Right ventricle myocardium inferior (tissue), 1 donor: ENCODE measurements at regions not wholly inside any gene's neighbourhood (a gene's known extent, or its start where the extent isn't known, plus 50 kb on each side); places are given as distances from the start of the nearest gene placed in this dataset.

ENCODE experiments used
- ATAC-seq: fragments of 200-7000 bp; cut with Tn5 transposase; one replicate; pipeline ENCODE4 v1.9.1; 2020; ENCODE audit warnings: mild to moderate bottlenecking, moderate library complexity
- DNase-seq: peaks from one replicate; pipeline ENCODE4 v3.0.0; 2021; ENCODE audit errors: missing footprints
- intact Hi-C: fragments of 100-400 bp; cut with DNase I; formaldehyde crosslinking; loops from one replicate; pipeline ENCODE4 v1.11.0; 2022
- donor health status: DM: no; HTN: yes; CAD: no; lungs with severe emphysema.

DNA sequence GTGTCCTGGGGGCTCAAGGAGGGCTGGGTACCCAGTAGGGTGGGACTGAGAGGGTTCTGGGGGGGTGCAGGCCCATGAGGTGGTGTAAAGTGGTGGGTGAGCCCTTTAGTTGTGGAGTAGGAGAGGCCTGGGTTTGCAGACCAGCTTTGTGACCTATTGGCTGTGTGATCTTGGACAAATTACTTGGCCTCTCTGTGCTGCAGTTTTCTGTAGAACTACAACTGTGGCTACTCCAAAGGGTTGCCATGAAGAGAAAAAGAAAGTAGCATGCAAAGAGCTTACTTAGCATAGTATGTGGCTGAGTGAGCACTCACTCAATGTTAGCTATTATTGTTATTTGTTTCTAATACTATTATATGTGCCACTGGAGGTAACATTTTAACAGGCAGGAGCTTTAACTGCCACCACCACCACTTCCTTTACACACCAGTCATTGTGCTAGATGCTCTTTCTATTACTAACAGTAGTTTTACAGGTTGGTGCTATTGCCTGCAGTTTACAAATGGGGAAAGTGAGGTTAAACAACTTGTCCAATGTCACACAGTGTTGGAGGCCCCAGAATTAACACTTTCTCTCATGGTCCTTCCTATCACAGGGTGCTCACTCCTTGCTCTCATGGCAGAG, 286.8 kb downstream of the DHX35 start:
- DNase-seq, result no peak
- intact Hi-C loops, result no loop called here
- no peak for ATAC-seq

DNA sequence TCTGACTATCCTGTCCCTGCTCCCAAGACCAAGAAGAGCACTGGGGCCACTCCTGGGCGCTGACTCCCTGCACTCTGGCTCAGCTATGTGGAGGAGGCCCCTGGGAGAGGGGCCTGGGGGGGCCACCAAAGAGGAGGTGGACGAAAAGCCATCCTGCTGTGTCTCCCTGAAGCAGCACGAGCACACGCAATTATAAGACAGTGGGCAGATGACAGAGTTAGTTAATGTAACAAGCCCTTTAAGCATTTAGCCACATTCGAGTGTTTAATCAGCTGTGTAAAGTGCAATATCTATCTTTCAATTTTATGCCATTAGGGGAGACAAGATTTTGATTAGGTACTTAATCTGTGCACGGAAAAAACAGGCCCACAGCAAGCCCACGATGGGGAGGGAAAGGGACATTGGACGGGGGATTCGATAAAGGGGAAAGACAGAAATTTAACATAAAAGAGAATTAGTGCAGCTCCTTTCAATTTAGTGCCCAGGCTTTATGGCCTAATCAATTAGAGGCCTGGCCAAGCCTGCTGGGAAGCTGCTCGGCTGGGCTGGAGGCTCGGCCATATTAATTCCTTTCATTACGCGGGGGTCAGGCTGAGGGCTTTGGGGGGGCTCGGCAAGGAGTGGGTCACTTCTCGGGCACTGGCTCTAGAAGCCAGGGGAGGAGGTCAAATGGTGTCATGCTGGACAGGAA, 286.2 kb downstream of the DHX35 start:
- no peak for ATAC-seq
- intact Hi-C loops, result no loop called here
- no peak for DNase-seq

DNA sequence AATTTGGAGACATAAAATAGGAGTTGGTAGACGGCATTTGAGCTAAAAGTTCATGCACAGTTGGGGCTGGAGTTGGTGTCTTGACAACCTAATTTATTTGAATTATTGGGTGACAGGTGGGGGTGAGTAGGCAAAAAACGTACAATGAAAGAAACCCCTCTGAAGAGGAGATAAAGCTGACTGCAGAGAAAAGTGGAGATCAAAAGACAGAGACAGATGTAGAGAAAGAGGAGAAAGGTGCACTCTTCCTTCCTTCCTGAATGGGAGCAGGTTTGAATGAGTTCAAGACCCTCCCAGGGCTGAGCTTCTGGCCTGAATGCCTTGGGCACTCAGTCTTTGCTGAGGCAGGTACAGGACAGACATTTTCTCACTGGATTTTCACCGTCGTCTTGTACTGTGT, 284.3 kb downstream of the DHX35 start:
- DNase-seq (no peak), ATAC-seq (no peak)
- intact Hi-C loops, result no loop called here

DNA sequence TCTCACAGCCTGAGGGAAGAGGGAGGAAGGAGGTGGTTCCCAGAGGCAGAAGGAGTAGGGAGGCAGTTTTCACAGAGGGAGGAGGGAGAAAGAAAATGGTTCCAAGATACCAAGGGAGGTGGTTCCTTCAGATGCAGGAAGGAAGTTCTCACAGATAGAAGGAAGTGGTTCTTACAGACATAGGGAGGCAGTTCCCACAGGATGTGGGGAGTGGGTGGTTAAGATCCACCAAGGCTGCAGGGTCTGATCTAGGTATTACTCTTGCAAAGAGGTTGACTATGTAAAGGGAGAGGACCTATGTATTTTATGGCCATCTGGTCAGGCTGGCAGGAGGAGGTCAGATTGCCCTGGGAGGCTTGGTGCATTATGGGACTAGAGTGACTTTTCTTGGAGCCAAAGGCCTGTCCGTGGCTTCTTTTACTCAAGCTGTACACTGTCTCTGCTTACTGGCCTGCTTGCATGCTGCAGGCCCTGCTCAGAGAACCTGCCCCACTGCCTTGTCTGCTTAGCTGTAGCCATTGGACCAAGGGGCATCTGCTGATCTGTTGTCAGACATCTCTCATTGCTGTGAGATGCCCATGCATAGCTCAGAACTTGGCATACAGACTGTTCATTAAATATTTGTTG, 283.7 kb downstream of the DHX35 start:
- no peak for DNase-seq
- intact Hi-C loops, result no loop called here
- ATAC-seq, result no peak

DNA sequence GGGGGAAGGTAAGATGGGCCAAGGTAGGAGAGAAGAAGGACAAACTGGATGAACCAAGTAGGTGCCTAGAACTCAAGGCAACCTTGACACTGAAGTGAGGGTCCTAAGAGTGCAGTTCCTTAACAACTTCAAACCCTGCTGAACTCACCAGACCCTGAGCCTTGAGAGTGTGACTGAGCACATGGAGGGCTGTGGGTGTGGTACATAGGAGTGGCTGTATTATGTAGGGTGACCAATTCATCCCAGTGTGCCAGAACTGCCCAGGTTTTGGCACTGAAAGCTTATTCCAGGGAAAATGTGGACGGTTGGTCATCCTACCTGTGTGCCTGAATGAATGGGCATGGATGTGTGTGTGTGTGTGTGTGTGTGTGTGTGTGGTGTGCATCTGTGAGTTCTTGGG, 281.8 kb downstream of the DHX35 start:
- ATAC-seq (no peak), DNase-seq (no peak)
- intact Hi-C loops, result no loop called here

DNA sequence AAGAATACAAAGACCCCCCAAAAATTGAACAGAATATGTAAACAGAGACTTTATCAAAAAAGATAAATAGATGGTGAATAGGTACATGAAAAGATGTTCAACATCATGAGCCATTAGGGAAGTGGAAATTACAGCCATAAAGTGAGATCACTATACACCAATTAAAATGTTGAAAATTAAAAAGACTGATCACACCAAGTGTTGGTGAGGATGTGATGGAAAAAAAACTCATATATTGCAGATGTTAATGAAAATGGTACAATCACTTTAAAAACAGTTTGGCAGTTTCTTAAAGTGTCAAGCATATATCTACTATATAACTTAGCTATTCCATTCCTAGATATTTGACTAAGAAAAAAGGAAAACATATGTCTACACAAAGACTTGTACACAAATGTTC, 280.5 kb downstream of the DHX35 start:
- ATAC-seq (no peak), DNase-seq (no peak)
- intact Hi-C loops, result no loop called here

DNA sequence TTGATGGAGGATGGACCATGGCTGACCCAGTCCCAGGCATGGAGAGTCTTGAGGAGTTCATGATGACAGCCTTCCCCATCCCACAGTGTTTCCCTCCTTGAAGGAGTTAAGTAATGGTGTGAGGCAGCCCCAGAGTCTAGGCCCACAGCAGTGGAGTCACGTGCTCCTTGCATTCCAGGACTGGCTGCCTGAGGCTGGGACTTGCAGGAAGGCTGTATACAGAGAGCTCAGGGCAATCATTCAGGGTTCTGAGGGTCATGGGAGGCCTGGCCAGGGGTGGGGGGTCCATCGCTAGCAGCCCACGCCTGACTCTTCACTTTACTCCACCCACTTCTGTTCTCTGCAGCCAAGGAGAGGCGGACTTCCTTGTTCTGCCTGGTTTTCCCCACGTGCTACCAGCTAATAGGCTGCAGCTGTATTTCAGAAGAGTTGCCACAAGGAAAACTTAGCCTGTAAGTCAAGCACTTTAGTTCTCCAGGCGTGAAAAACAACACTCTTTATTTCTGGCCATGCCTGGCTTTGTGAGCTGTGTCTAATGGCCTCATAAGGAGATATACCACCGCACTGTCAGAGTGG, 272.5 kb downstream of the DHX35 start:
- ATAC-seq (no peak), DNase-seq (no peak)
- intact Hi-C loops, result no loop called here

DNA sequence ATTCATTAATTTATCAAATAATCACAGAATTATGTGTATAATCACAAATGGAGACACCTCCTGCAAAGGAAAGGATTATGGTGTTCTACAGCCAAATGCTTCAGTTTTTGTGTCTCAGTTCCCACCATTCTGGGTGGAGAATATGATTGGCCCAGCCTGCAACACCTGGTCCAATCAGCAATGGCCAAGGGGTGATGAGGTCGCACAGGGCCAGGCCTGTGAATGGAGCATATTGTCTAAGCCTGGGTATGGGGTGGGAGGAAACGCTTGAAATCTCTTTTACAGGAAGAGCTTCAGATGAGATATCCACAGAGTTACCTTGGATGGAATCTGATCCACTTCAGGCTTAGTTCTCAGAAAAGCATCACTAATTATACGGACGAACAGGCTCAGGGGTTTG, 271.6 kb downstream of the DHX35 start:
- ATAC-seq (no peak), DNase-seq (no peak)
- intact Hi-C loops, result no loop called here

DNA sequence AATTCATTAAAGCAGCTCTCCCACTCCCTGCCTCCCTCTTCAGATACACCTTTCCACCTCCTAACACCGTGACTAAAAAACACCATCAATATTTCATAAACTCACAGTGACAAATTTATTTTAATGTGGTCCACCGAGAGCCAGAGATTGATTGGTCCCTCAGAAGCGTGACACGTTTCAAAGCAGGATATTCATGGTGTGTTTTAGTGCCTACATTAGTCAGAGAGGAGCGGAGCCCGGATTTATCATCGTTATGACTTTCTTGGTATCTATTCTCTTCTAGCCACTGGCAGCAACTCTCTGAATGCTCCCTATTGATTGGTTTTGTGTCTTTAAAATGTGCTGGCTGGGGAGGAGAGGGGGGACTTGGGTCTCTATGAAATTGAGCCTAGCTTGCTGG, 265.3 kb downstream of the DHX35 start:
- intact Hi-C loops, result no loop called here
- no peak for ATAC-seq

DNA sequence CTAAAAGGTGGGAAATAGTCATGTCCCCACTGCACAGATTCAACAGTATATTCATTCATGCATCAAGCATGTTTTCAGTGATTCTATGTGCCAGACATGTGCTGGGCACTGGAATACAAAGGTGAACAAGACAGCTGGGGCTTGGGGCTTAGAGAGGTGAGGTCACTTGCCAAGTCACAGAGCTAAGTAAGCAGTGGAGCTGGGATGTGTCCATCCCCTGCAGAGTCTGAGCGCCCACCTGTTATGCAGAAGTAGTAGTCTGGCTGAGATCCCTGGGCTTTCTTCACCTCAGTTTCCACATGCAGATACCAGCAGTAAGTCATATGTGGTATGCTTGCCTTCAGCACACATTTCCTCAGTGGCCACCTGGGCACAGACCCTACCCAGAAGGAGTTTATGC, 263.8 kb downstream of the DHX35 start:
- intact Hi-C loops, result no loop called here
- DNase-seq (no peak), ATAC-seq (no peak)

More for the DNA sequence above, 265.3 kb downstream of the DHX35 start:
- DNase-seq, result no peak

DNA sequence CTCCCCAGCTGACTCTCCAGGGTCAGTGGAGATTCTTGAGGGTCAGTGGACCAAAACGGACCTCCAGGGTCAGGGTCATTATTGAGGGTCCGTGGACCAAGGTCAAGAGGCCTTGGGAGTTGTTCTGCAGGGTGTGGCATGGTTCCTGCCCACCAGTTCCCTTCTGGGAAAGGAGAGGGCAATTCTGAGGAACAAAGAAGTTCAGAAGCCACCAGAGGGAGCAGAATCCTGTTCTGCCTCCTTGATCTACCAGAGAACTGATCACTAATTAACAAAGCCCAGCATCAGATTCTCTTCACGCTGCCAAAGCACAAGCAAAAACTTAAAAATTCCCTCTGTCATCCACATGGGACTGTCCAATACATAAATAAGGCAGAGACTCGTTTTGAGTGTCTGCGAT, 263.4 kb downstream of the DHX35 start:
- ATAC-seq (no peak), DNase-seq (no peak)
- intact Hi-C loops, result no loop called here

DNA sequence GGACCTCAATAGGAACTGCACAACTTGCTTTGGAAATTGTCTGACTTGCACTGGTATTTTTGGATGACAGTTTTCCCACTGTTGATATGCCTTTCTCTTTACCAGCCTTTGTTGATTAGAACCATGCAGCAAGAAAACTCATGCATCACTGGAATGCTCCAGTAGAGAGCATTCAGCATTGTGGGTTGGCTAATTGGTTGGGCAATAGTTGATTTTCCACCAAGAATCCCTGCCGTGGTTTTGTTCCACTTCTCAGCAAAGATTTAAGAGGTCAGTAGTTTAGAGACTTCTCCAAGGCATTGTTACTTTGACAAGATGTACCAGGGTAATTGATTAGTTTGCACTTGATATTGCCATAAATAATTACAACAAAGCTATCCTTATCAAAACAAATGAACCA, 260.0 kb downstream of the DHX35 start:
- intact Hi-C loops, result no loop called here
- ATAC-seq (no peak), DNase-seq (no peak)

DNA sequence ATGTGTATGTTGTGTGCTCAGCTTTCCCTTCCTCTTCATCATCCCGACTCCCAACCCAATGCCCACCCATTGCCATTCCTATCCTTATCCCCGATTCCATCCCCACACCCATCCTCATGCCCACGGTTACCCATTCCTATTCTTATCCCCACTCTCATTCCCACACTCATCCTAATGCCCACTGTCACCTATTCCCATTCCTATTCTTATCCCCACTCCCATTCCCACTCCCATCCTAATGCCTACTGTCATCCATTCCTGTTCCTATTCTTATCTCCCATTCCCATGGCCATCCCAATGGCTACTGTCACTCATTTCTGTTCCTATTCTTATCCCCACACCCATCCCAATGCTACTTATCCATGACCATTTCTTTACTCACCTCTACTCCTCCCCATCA, 254.1 kb downstream of the DHX35 start:
- no peak for ATAC-seq

DNA sequence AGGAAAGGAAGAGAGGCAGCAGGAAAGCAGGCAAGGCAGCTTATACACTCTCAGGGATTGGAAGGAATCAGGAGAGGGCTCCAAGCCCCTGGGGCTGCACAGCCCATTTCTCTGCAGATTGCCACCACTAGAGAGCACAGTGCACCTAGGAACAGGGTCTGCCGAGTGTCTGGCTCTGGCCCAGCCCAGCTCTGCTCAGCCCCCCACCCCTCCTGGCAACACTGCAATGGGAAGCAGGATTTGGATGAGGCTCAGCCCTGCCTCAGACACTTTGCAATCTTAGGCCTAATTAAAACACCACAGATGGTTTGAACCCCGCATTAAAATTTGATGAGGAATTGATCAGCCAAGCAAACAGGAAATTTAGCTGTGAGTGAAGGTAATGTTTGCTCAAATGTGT, 252.7 kb downstream of the DHX35 start:
- intact Hi-C loops, result no loop called here
- no peak for DNase-seq
- ATAC-seq, result no peak

More for the DNA sequence above, 254.1 kb downstream of the DHX35 start:
- no peak for DNase-seq
- intact Hi-C loops, result no loop called here

DNA sequence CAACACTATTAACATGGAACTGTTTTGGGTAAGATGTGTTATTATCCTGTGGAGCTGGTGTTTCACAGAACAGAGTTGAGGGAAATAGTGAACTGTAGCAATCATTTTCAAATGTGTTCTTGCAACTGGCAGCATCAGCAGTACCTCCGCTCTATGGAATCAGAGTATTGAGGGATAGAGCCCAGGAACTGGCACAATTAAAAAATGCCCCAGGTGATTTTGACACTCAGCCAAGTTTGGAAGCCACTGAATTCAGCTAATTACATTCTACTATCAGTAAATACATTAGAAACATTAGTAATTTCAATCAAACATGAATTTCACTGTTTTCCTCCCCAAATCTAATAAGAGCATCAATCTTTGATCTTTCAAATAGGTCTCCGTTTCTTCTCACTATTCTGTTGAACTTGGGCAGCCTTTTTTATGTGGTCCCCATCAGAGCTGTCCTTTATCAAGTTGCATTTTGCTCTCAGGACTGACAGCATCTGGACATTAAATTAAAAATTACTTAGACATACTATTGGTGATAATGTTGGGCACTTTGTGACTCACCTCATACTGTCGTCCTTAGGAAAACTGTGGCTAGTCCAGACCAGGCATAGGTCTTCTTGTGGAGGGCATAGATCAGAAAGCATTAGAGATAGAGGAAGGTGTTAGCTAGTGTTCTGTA, 251.5 kb downstream of the DHX35 start:
- ATAC-seq, result no peak
- DNase-seq, result no peak
- intact Hi-C loops, result no loop called here

DNA sequence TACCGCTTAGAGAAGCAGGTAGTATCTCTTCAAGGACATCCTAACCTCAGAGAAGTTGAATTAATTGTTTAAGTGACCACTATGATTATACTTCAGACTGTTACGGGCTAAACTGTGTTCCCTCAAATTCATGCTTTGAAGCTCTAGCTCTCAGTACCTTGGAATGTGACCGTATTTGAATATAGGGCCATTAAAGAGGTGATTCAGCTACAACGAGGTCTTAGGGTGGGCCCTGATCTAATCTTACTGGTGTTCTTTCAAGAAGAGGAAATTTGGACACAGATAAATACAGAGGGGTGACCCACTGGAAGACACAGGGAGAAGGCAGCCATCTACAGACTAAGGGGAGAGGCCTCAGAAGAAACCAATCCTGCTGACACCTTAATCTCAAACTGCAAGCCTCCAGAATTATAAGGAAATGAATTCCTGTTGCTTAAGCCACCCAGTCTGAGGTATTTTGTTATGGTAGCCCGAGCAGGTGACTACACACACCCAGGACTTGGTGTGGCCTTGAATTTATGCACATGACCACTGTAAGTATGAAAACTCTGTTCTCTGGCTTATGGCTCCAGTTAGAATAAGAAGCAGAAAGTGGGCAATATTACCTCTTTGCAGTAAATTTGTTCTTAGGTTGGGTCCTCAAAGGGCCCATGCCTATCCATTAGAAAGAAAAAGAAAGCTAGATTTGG, 249.1 kb downstream of the DHX35 start:
- no peak for ATAC-seq

DNA sequence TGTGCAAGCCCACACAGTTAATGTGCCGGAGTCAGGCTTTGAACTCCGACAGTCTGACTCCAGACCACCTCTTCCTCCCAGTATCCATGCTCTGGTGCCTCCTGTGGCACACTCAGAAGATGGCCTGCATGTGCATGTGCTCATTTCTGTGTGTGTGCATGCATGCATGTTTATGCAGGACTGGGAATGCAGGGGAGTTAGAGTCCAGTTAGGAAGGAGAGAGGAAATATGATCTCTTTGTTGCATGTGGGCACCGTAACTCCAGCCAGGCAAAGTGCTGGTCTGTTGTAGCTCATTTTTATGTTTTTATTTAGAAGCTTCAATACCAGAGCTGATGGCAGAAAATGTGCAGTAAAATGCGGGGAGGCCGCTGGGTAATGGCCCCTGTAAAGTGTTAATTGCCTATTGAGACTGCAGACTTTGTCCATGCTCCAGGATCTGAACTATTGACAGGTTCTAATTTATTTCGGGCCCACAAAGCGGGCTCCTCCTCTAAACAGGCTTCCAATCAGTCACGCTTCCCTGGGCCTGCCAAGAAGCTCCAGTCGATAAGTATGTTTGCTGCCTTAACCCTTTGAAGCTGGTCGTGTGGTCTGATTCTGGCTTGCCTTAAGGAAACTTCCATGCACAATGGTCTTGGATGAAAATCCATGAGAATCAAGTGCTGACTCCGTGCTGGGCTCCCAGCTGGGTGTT, 248.3 kb downstream of the DHX35 start:
- intact Hi-C loops, result no loop called here
- ATAC-seq (no peak), DNase-seq (no peak)

More for the DNA sequence above, 249.1 kb downstream of the DHX35 start:
- intact Hi-C loops, result no loop called here
- DNase-seq, result no peak

DNA sequence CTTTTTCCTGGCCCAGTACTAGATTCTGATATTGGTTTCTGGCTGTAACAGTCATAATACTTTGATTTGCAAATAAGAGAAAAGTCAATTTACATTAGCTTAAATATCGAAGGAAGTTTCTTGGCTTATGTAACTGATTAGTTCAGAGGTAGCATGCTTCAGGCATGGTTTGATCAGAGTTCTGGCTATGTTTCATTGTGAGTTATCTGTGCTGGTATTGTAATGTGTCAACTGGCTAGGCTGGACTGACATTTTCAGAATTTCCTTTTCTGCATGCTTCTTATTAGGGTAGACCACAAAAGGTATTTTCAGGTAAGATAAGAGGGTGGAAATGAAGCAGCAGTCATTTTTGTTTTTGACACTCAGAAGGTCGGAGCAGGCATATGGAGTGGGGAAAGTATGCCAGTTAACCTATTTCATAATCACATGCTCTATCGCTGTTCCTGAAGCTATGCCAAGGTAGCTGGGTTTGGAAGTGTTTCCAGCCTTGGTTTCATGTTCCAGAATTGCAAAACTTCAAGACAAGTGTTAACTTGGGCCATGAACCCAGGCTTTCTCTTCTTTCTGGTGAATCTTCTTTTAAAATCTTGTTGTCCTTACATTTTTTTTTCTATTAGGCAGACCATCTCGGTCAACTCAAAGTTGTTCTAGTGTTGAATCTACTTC, 244.9 kb downstream of the DHX35 start:
- no peak for ATAC-seq
- intact Hi-C loops, result no loop called here
- DNase-seq, result no peak
